ENCODE measurements at regions not wholly inside any gene's neighbourhood (a gene's known extent, or its start where the extent isn't known, plus 50 kb on each side); places are given as distances from the start of the nearest gene placed in this dataset.

DNA sequence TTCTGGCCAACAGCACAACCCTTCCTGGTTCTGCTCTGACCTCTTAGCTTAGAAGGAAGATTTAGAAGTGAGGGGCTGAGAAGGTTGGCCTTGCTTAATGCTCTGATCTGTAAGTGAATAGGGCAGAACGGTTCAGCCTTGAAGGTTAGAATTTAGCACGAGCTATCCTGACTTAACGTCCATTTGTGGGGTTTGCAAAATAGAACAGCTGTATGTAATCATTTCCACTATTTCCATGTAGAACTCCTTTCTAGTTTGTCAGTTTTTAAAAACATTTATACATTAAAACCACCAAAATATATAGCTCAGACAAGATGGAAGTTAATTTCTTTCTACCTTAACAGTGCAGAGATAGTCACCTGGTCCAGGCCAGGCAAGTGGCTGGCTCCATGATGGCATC, 89.9 kb downstream of the TBX19 start:
- TF ChIP-seq EP300 (IDR thresholded peaks at IDR 0.05) (no peak), CTCF (IDR thresholded peaks at IDR 0.05) (no peak)
